ENCODE measurements at regions not wholly inside any gene's neighbourhood (a gene's known extent, or its start where the extent isn't known, plus 50 kb on each side); places are given as distances from the start of the nearest gene placed in this dataset.
"Not testable (repeated sequence)": the region's sequence is repeated elsewhere in the genome, so short reads cannot be mapped to it uniquely, and the experiment has no call there.

GRCh38 chr5:16364910-16365309, 100.7 kb downstream of the ZNF622 start:
- Histone ChIP-seq H3K27me3 (ENCODE audit: control insufficient read depth, insufficient read depth, low read length) (no peaks in the 10 kb centered on the region), H3K9me3 (ENCODE audit: control insufficient read depth, insufficient read depth, low read length) (no peaks in the 10 kb centered on the region), H3K9ac (ENCODE audit: low read depth, low read length) (no peak overlapping the region), H3K4me3 (ENCODE audit: low read depth, low read length) (no peak overlapping the region), H3K4me1 (ENCODE audit: control insufficient read depth, insufficient read depth, low read length) (no peaks in the 10 kb centered on the region), H3K36me3 (ENCODE audit: control insufficient read depth, insufficient read depth, low read length) (no peaks in the 10 kb centered on the region), H3K27ac (ENCODE audit: low read depth, low read length) (no peak overlapping the region)

DNA sequence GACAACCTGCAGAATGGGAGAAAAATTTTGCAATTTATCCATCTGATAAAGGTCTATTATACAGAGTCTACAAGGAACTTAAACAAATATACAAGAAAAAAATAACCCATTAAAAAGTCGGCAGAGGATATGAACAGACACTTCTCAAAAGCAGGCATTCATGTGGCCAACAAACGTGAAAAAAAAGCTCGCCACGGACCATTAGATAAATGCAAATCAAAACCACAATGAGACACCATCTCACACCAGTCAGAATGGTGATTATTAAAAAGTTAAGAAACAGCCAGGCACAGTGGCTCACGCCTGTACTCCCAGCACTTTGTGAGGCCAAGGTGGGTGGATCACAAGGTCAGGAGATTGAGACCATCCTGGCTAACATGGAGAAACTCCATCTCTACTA, 112.2 kb downstream of the ZNF622 start:
- not testable (repeated sequence) for H3K4me1 ChIP-seq (ENCODE audit: control insufficient read depth, insufficient read depth, low read length); H3K4me3 ChIP-seq (ENCODE audit: low read depth, low read length); H3K9me3 ChIP-seq (ENCODE audit: control insufficient read depth, insufficient read depth, low read length); H3K27me3 ChIP-seq (ENCODE audit: control insufficient read depth, insufficient read depth, low read length); H3K36me3 ChIP-seq (ENCODE audit: control insufficient read depth, insufficient read depth, low read length); H3K9ac ChIP-seq (ENCODE audit: low read depth, low read length); H3K27ac ChIP-seq (ENCODE audit: low read depth, low read length)

DNA sequence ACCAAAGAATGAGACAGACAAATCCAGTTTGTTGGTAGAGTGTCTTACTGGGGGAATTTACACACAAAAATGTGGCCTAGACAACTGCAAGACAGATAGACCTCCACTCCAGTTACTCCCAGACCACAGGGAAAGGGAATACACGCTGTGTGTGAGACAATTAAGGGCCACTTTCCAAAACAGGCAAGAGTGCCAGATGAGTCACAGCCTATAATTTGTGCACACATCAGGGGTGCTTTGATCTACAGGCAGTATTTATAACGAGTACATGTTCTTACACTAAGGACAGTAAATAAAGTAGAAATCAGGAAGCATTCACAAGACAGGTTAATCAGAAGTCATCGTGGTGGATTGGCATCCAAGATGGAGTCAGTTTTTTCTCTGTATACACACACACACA, 114.8 kb downstream of the ZNF622 start:
- H3K4me1 ChIP-seq (ENCODE audit: control insufficient read depth, insufficient read depth, low read length), result no peaks in the 10 kb centered on the region
- no peaks in the 10 kb centered on the region for H3K36me3 ChIP-seq (ENCODE audit: control insufficient read depth, insufficient read depth, low read length)
- no peaks in the 10 kb centered on the region for H3K27me3 ChIP-seq (ENCODE audit: control insufficient read depth, insufficient read depth, low read length)
- no peak overlapping the region for H3K4me3 ChIP-seq (ENCODE audit: low read depth, low read length)
- H3K9me3 ChIP-seq (ENCODE audit: control insufficient read depth, insufficient read depth, low read length), result no peaks in the 10 kb centered on the region
- H3K27ac ChIP-seq (ENCODE audit: low read depth, low read length), result no peak overlapping the region
- no peak overlapping the region for H3K9ac ChIP-seq (ENCODE audit: low read depth, low read length)

GRCh38 chr5:16346380-16346779, 119.2 kb downstream of the ZNF622 start:
- H3K27ac ChIP-seq (ENCODE audit: low read depth, low read length), result no peak overlapping the region
- no peak overlapping the region for H3K9ac ChIP-seq (ENCODE audit: low read depth, low read length)
- H3K4me1 ChIP-seq (ENCODE audit: control insufficient read depth, insufficient read depth, low read length), result no peaks in the 10 kb centered on the region
- no peak overlapping the region for H3K4me3 ChIP-seq (ENCODE audit: low read depth, low read length)
- no peaks in the 10 kb centered on the region; the same call in 1 of the 2 replicates for H3K9me3 ChIP-seq (ENCODE audit: control insufficient read depth, insufficient read depth, low read length)
- H3K36me3 ChIP-seq (ENCODE audit: control insufficient read depth, insufficient read depth, low read length), result no peaks in the 10 kb centered on the region
- H3K27me3 ChIP-seq (ENCODE audit: control insufficient read depth, insufficient read depth, low read length), result no peaks in the 10 kb centered on the region

DNA sequence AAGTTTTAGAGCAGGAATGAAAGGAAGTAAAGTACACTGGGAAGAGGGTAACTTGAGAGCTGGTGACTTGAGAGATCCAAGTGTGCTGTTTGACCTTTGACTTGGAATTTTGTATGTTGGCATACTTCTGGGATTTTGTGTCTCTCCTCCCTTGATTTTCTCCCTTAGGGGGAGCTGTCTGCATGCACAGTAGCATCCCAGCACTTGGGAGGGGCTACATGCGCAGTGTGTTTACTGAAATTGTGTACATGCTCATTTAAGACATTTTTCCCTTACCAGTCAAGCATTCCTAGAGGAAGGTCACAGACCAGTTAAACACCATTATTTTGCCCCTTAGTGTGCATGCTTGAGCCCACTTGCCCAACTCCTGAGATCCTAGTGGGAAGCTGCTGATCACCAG, 120.1 kb downstream of the ZNF622 start:
- no peak overlapping the region for H3K4me3 ChIP-seq (ENCODE audit: low read depth, low read length)
- no peaks in the 10 kb centered on the region for H3K36me3 ChIP-seq (ENCODE audit: control insufficient read depth, insufficient read depth, low read length)
- H3K27me3 ChIP-seq (ENCODE audit: control insufficient read depth, insufficient read depth, low read length), result no peaks in the 10 kb centered on the region
- H3K4me1 ChIP-seq (ENCODE audit: control insufficient read depth, insufficient read depth, low read length), result no peaks in the 10 kb centered on the region
- H3K9me3 ChIP-seq (ENCODE audit: control insufficient read depth, insufficient read depth, low read length), result no peaks in the 10 kb centered on the region; the same call in 1 of the 2 replicates
- no peak overlapping the region for H3K27ac ChIP-seq (ENCODE audit: low read depth, low read length)
- no peak overlapping the region for H3K9ac ChIP-seq (ENCODE audit: low read depth, low read length)

DNA sequence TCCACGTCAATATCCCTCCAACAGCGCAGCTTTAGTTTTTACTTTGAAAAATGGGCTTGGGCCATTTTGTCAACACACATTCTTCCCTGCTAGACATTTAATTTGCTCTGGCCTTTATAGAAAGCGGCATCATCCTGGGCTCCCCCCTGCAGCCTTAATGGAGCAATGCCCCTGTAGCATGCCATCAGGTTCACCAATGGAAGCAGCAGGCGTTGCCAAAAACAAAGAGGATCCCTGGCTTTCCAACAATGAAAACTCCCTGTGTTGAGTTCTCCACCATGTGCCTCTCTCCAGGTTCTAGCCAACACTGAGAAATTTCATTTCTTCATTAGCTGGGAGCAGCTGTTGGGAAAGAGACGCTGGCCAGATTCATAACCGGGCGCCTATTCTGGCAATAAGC, 139.5 kb downstream of the ZNF622 start:
- H3K4me1 ChIP-seq (ENCODE audit: control insufficient read depth, insufficient read depth, low read length), result no peaks in the 10 kb centered on the region
- no peak overlapping the region for H3K27ac ChIP-seq (ENCODE audit: low read depth, low read length)
- H3K9me3 ChIP-seq (ENCODE audit: control insufficient read depth, insufficient read depth, low read length), result no peaks in the 10 kb centered on the region
- H3K4me3 ChIP-seq (ENCODE audit: low read depth, low read length), result no peak overlapping the region
- no peaks in the 10 kb centered on the region for H3K27me3 ChIP-seq (ENCODE audit: control insufficient read depth, insufficient read depth, low read length)
- no peak overlapping the region for H3K9ac ChIP-seq (ENCODE audit: low read depth, low read length)
- no peaks in the 10 kb centered on the region for H3K36me3 ChIP-seq (ENCODE audit: control insufficient read depth, insufficient read depth, low read length)

DNA sequence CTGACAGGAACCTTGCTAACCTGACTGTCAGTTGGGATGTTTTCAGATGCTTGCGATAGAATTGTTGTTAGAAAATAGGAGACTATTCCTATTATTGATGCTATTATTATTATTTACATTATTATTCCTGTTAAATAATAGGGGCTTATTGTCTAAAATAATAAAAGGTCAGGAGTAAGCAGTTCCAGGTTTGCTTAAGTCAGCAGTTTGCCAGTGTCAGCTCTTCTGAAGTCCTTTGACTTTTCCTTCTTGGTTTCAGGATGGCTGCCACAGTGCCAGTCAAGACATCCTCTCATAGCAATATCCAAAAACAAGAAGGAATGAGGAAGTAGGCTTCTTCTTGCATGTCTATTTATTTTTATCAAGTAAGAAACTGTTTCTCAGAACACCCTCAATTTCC, 141.7 kb upstream of the MARCHF11 start:
- Histone ChIP-seq H3K36me3 (ENCODE audit: control insufficient read depth, insufficient read depth, low read length) (no peaks in the 10 kb centered on the region), H3K27ac (ENCODE audit: low read depth, low read length) (no peak overlapping the region), H3K27me3 (ENCODE audit: control insufficient read depth, insufficient read depth, low read length) (no peaks in the 10 kb centered on the region), H3K4me3 (ENCODE audit: low read depth, low read length) (no peak overlapping the region), H3K9me3 (ENCODE audit: control insufficient read depth, insufficient read depth, low read length) (no peaks in the 10 kb centered on the region), H3K9ac (ENCODE audit: low read depth, low read length) (no peak overlapping the region), H3K4me1 (ENCODE audit: control insufficient read depth, insufficient read depth, low read length) (no peaks in the 10 kb centered on the region)

DNA sequence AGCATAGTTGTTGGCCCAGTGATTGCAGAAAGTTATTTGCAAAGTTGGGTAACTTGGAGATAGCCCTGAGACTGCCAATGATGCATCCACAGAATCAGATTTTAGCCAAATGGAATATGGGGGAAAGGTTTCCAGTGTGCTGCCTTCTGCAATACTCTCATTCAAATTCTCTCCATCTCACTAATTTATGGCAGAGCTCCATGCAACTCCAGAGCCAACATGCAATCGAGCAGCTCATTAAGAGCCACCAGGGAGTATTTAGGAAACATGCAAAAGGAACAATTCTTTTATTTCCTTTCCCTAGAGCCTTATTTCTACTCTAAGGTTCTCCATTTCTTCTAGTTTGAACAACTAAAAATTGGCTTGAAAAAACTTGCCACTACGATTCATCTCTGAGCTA, 135.9 kb upstream of the MARCHF11 start:
- no peaks in the 10 kb centered on the region for H3K36me3 ChIP-seq (ENCODE audit: control insufficient read depth, insufficient read depth, low read length)

GRCh38 chr5:16313761-16314160, 134.2 kb upstream of the MARCHF11 start:
- H3K4me1 ChIP-seq (ENCODE audit: control insufficient read depth, insufficient read depth, low read length), result no peaks in the 10 kb centered on the region
- no peak overlapping the region for H3K27ac ChIP-seq (ENCODE audit: low read depth, low read length)
- no peak overlapping the region for H3K9ac ChIP-seq (ENCODE audit: low read depth, low read length)
- no peaks in the 10 kb centered on the region for H3K9me3 ChIP-seq (ENCODE audit: control insufficient read depth, insufficient read depth, low read length)
- no peaks in the 10 kb centered on the region for H3K36me3 ChIP-seq (ENCODE audit: control insufficient read depth, insufficient read depth, low read length)
- no peak overlapping the region for H3K4me3 ChIP-seq (ENCODE audit: low read depth, low read length)
- H3K27me3 ChIP-seq (ENCODE audit: control insufficient read depth, insufficient read depth, low read length), result no peaks in the 10 kb centered on the region

More for the DNA sequence above, 135.9 kb upstream of the MARCHF11 start:
- Histone ChIP-seq H3K27ac (ENCODE audit: low read depth, low read length) (no peak overlapping the region), H3K9me3 (ENCODE audit: control insufficient read depth, insufficient read depth, low read length) (no peaks in the 10 kb centered on the region), H3K4me3 (ENCODE audit: low read depth, low read length) (no peak overlapping the region), H3K9ac (ENCODE audit: low read depth, low read length) (no peak overlapping the region), H3K4me1 (ENCODE audit: control insufficient read depth, insufficient read depth, low read length) (no peaks in the 10 kb centered on the region), H3K27me3 (ENCODE audit: control insufficient read depth, insufficient read depth, low read length) (no peaks in the 10 kb centered on the region)

DNA sequence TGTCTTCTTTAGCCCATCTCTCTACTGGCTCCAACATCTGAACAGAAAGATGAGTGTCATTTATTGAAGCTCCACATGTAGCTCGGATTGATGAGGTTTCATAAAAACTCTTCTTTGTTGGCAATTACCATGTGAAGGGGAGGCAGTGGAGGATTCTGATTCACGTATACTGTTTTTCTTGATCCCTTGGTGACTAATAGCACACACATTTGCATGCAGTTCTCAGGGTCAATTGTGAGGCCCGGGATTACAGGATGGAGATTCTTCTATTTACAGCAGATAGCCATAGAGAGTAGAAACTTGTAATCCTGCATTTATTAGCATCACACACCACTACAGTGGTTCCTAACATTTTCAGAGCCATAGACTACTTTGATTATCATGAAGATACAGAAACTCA, 133.2 kb upstream of the MARCHF11 start:
- Histone ChIP-seq H3K9ac (ENCODE audit: low read depth, low read length) (no peak overlapping the region), H3K4me1 (ENCODE audit: control insufficient read depth, insufficient read depth, low read length) (no peaks in the 10 kb centered on the region), H3K27ac (ENCODE audit: low read depth, low read length) (peak overlapping the region; percentile 31), H3K4me3 (ENCODE audit: low read depth, low read length) (no peak overlapping the region), H3K9me3 (ENCODE audit: control insufficient read depth, insufficient read depth, low read length) (no peaks in the 10 kb centered on the region), H3K27me3 (ENCODE audit: control insufficient read depth, insufficient read depth, low read length) (no peaks in the 10 kb centered on the region), H3K36me3 (ENCODE audit: control insufficient read depth, insufficient read depth, low read length) (no peaks in the 10 kb centered on the region)

GRCh38 chr5:16311666-16312065, 132.1 kb upstream of the MARCHF11 start:
- Histone ChIP-seq H3K27me3 (ENCODE audit: control insufficient read depth, insufficient read depth, low read length) (no peaks in the 10 kb centered on the region), H3K4me1 (ENCODE audit: control insufficient read depth, insufficient read depth, low read length) (no peaks in the 10 kb centered on the region), H3K36me3 (ENCODE audit: control insufficient read depth, insufficient read depth, low read length) (no peaks in the 10 kb centered on the region), H3K27ac (ENCODE audit: low read depth, low read length) (no peak overlapping the region), H3K4me3 (ENCODE audit: low read depth, low read length) (no peak overlapping the region), H3K9ac (ENCODE audit: low read depth, low read length) (no peak overlapping the region), H3K9me3 (ENCODE audit: control insufficient read depth, insufficient read depth, low read length) (no peaks in the 10 kb centered on the region)

DNA sequence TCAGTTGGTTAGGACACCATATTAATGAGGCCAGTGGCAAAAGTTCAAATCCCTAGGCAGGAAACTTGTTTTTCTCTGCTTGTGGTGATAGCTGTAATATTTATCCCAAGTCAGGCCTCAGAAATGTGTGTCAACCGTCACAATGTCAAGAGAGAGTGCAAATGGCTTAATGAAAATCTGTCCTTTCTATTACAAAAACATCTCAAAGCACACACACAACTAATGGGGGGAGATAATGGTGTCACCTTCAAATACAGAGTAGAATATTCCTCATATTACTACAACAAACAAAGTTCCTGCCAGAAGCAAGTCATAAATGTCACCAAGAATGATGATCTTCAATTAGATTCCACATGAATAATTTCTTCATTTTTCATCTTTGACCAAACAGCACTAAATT, 127.2 kb upstream of the MARCHF11 start:
- no peaks in the 10 kb centered on the region for H3K36me3 ChIP-seq (ENCODE audit: control insufficient read depth, insufficient read depth, low read length)
- H3K4me3 ChIP-seq (ENCODE audit: low read depth, low read length), result no peak overlapping the region
- H3K9ac ChIP-seq (ENCODE audit: low read depth, low read length), result no peak overlapping the region
- no peaks in the 10 kb centered on the region for H3K27me3 ChIP-seq (ENCODE audit: control insufficient read depth, insufficient read depth, low read length)
- H3K27ac ChIP-seq (ENCODE audit: low read depth, low read length), result no peak overlapping the region
- no peaks in the 10 kb centered on the region for H3K4me1 ChIP-seq (ENCODE audit: control insufficient read depth, insufficient read depth, low read length)
- no peaks in the 10 kb centered on the region for H3K9me3 ChIP-seq (ENCODE audit: control insufficient read depth, insufficient read depth, low read length)

Data from HUES48 (cell line).